ENCODE measurements at regions not wholly inside any gene's neighbourhood (a gene's known extent, or its start where the extent isn't known, plus 50 kb on each side); places are given as distances from the start of the nearest gene placed in this dataset.

DNA sequence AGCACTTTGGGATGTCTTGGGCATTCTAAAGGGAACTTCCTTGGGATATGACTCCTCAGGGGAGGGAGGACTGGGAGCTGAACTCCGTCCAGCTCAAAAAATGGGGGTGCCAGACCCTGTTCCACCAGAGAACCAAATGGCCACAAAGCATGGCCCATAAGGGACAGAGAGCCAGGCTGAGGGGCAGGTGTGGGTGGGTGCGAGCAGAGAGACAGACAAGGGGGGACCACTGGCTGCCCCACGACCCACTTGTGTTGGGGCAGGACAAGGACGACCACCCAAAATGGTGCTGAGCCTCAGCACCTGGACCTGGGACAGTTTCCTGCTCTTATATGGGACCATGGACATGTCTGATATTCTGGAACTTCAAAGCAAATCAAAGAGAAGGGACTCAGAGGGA, 148.2 kb upstream of the MLN start:
- Mint-ChIP-seq H3K4me3 (ENCODE audit: unreplicated experiment) (no peak overlapping the region), H3K9me3 (ENCODE audit: unreplicated experiment) (no peaks in the 10 kb centered on the region)
- TF ChIP-seq, protein P1, sequence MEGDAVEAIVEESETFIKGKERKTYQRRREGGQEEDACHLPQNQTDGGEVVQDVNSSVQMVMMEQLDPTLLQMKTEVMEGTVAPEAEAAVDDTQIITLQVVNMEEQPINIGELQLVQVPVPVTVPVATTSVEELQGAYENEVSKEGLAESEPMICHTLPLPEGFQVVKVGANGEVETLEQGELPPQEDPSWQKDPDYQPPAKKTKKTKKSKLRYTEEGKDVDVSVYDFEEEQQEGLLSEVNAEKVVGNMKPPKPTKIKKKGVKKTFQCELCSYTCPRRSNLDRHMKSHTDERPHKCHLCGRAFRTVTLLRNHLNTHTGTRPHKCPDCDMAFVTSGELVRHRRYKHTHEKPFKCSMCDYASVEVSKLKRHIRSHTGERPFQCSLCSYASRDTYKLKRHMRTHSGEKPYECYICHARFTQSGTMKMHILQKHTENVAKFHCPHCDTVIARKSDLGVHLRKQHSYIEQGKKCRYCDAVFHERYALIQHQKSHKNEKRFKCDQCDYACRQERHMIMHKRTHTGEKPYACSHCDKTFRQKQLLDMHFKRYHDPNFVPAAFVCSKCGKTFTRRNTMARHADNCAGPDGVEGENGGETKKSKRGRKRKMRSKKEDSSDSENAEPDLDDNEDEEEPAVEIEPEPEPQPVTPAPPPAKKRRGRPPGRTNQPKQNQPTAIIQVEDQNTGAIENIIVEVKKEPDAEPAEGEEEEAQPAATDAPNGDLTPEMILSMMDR (IDR thresholded peaks at IDR 0.05) = no peak

GRCh38 chr6:33950891-33951889, 147.4 kb upstream of the MLN start:
- no peaks in the 10 kb centered on the region for H3K4me1 Mint-ChIP-seq (ENCODE audit: unreplicated experiment)
- TF ChIP-seq, protein P1 (IDR thresholded peaks at IDR 0.05) = no peak
- no peaks in the 10 kb centered on the region for H3K9me3 Mint-ChIP-seq (ENCODE audit: unreplicated experiment)
- no peak for DNase-seq (ENCODE audit: extremely low spot score, unreplicated experiment)
- peaks cover 42% of the 10 kb centered on the region for H3K27me3 Mint-ChIP-seq (ENCODE audit: unreplicated experiment)
- no peak overlapping the region for H3K4me3 Mint-ChIP-seq (ENCODE audit: unreplicated experiment)
- H3K27ac Mint-ChIP-seq (ENCODE audit: unreplicated experiment) = no peak overlapping the region
- no peaks in the 10 kb centered on the region for H3K36me3 Mint-ChIP-seq (ENCODE audit: unreplicated experiment)

More for the DNA sequence above, 148.2 kb upstream of the MLN start:
- Mint-ChIP-seq H3K4me1 (ENCODE audit: unreplicated experiment) (no peaks in the 10 kb centered on the region), H3K27ac (ENCODE audit: unreplicated experiment) (no peak overlapping the region), H3K36me3 (ENCODE audit: unreplicated experiment) (no peaks in the 10 kb centered on the region), H3K27me3 (ENCODE audit: unreplicated experiment) (peaks cover 41% of the 10 kb centered on the region)
- no peak for DNase-seq (ENCODE audit: extremely low spot score, unreplicated experiment)

- H3K27ac Mint-ChIP-seq (ENCODE audit: unreplicated experiment) = no peak overlapping the region
- no peak for DNase-seq (ENCODE audit: extremely low spot score, unreplicated experiment)
- no peaks in the 10 kb centered on the region for H3K36me3 Mint-ChIP-seq (ENCODE audit: unreplicated experiment)
- no peak overlapping the region for H3K4me3 Mint-ChIP-seq (ENCODE audit: unreplicated experiment)
- peaks cover 44% of the 10 kb centered on the region for H3K27me3 Mint-ChIP-seq (ENCODE audit: unreplicated experiment)
- H3K9me3 Mint-ChIP-seq (ENCODE audit: unreplicated experiment) = no peaks in the 10 kb centered on the region
- TF ChIP-seq, protein P1 (IDR thresholded peaks at IDR 0.05) = no peak
- H3K4me1 Mint-ChIP-seq (ENCODE audit: unreplicated experiment) = no peaks in the 10 kb centered on the region
Observed at GRCh38 chr6:33950472-33950881, 146.7 kb upstream of the MLN start.

DNA sequence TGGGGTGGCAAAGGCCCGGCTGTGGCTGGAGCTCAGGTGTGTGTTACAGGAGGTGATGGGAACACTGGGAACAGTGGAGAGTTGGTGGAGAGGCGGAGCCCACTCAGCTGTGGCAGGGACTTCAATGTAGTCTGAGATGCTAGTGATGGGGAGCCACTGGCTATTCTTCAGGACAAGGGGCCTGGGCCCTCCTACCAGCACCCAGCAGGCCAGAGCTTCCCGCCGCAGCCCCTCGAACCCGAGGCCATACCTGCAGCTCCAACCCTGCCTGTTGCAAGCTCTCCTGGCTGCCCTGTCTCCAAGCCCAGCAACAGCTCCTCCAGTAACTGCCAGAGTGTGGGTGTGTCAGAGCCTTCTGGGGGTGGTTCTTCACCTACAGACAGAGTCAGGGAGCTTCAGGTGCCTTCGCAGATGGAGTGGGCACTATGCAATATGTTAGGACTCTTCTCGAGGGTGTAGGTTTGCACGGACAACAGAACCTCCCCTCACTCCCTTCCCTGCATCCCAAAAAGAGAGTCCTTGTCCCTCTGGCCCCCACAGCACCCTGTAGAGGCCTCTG, 146.2 kb upstream of the MLN start:
- DNase-seq (ENCODE audit: extremely low spot score, unreplicated experiment) = no peak
- Mint-ChIP-seq H3K36me3 (ENCODE audit: unreplicated experiment) (no peaks in the 10 kb centered on the region), H3K27me3 (ENCODE audit: unreplicated experiment) (peaks cover 42% of the 10 kb centered on the region), H3K4me1 (ENCODE audit: unreplicated experiment) (no peaks in the 10 kb centered on the region), H3K4me3 (ENCODE audit: unreplicated experiment) (no peak overlapping the region), H3K27ac (ENCODE audit: unreplicated experiment) (no peak overlapping the region), H3K9me3 (ENCODE audit: unreplicated experiment) (no peaks in the 10 kb centered on the region)
- TF ChIP-seq, protein P1 (IDR thresholded peaks at IDR 0.05) = no peak

- TF ChIP-seq, protein P1 (IDR thresholded peaks at IDR 0.05) = no peak
- Mint-ChIP-seq H3K9me3 (ENCODE audit: unreplicated experiment) (no peaks in the 10 kb centered on the region), H3K4me1 (ENCODE audit: unreplicated experiment) (no peaks in the 10 kb centered on the region)
Observed at GRCh38 chr6:33949111-33949510, 145.3 kb upstream of the MLN start.

More at GRCh38 chr6:33949111-33949510, 145.3 kb upstream of the MLN start:
- Mint-ChIP-seq H3K4me3 (ENCODE audit: unreplicated experiment) (no peak overlapping the region), H3K27me3 (ENCODE audit: unreplicated experiment) (peaks cover 36% of the 10 kb centered on the region), H3K27ac (ENCODE audit: unreplicated experiment) (no peak overlapping the region), H3K36me3 (ENCODE audit: unreplicated experiment) (no peaks in the 10 kb centered on the region)
- DNase-seq (ENCODE audit: extremely low spot score, unreplicated experiment) = no peak
